Hepatocyte (in vitro differentiated cells): ENCODE measurements at regions not wholly inside any gene's neighbourhood (a gene's known extent, or its start where the extent isn't known, plus 50 kb on each side); places are given as distances from the start of the nearest gene placed in this dataset.

ENCODE experiments used
- CTCF ChIP-seq: fragments of 200-600 bp; sonication (generic); IDR thresholded peaks from 2 replicates; pipeline ENCODE4 v1.5.1; 2016; ENCODE audit warnings: antibody characterized with exemption, mild to moderate bottlenecking; ENCODE audit not compliant: poor library complexity
- EZH2 ChIP-seq: fragments of 200-600 bp; sonication (generic); IDR thresholded peaks from 2 replicates; pipeline ENCODE4 v1.6.1; 2016; ENCODE audit warnings: antibody characterized with exemption, mild to moderate bottlenecking, borderline replicate concordance

- TF ChIP-seq CTCF (no peak), EZH2 (no peak)
Observed at GRCh38 chr3:70561796-70562195, 249.4 kb upstream of the MDFIC2 start.
